ENCODE measurements at regions not wholly inside any gene's neighbourhood (a gene's known extent, or its start where the extent isn't known, plus 50 kb on each side); places are given as distances from the start of the nearest gene placed in this dataset.

- no peak overlapping the region for H3K4me3 ChIP-seq (ENCODE audit: low read depth, low read length, poor library complexity, severe bottlenecking)
- H3K4me1 ChIP-seq (ENCODE audit: insufficient read depth, low read length, severe bottlenecking) = no peaks in the 10 kb centered on the region
- no peak overlapping the region for H3K27ac ChIP-seq (ENCODE audit: low read depth, low read length, poor library complexity, severe bottlenecking)
- H3K27me3 ChIP-seq (ENCODE audit: insufficient read depth, low read length) = no peaks in the 10 kb centered on the region
- no peaks in the 10 kb centered on the region for H3K36me3 ChIP-seq (ENCODE audit: insufficient read depth, low read length)
- no peak overlapping the region for H3K9ac ChIP-seq (ENCODE audit: low read length)
- H3F3A ChIP-seq (ENCODE audit: insufficient read depth, low read length) = no peaks in the 10 kb centered on the region
- no peaks in the 10 kb centered on the region for H3K9me2 ChIP-seq (ENCODE audit: low read depth, low read length)
- no peaks in the 10 kb centered on the region for H4K20me1 ChIP-seq (ENCODE audit: insufficient read depth, low read length)
- H3K9me3 ChIP-seq (ENCODE audit: low read length) = no peaks in the 10 kb centered on the region
- H2AFZ ChIP-seq (ENCODE audit: low read length) = no peak overlapping the region
- no peak for TF ChIP-seq CTCF (IDR thresholded peaks at IDR 0.05; ENCODE audit: low read length)
- no peak for TF ChIP-seq EZH2 (IDR thresholded peaks at IDR 0.05; ENCODE audit: borderline replicate concordance, low read length)
- no peak overlapping the region for H3K4me2 ChIP-seq (ENCODE audit: low read length)
- H3K79me2 ChIP-seq (ENCODE audit: insufficient read depth, low read length) = no peaks in the 10 kb centered on the region
Measured at GRCh38 chr5:92808474-92808873, 772.5 kb downstream of the NR2F1-AS1 start.

- no peaks in the 10 kb centered on the region for H3K27me3 ChIP-seq (ENCODE audit: insufficient read depth, low read length)
- H3K9me2 ChIP-seq (ENCODE audit: low read depth, low read length) = no peaks in the 10 kb centered on the region
- no peaks in the 10 kb centered on the region for H4K20me1 ChIP-seq (ENCODE audit: insufficient read depth, low read length)
- H3K36me3 ChIP-seq (ENCODE audit: insufficient read depth, low read length) = no peaks in the 10 kb centered on the region
- H3F3A ChIP-seq (ENCODE audit: insufficient read depth, low read length) = no peaks in the 10 kb centered on the region
- H3K9ac ChIP-seq (ENCODE audit: low read length) = no peak overlapping the region
- TF ChIP-seq CTCF (IDR thresholded peaks at IDR 0.05; ENCODE audit: low read length) (no peak), EZH2 (IDR thresholded peaks at IDR 0.05; ENCODE audit: borderline replicate concordance, low read length) (no peak)
- no peak overlapping the region for H3K4me2 ChIP-seq (ENCODE audit: low read length)
- H2AFZ ChIP-seq (ENCODE audit: low read length) = no peak overlapping the region
- no peak overlapping the region for H3K27ac ChIP-seq (ENCODE audit: low read depth, low read length, poor library complexity, severe bottlenecking)
- no peak overlapping the region for H3K4me3 ChIP-seq (ENCODE audit: low read depth, low read length, poor library complexity, severe bottlenecking)
- H3K9me3 ChIP-seq (ENCODE audit: low read length) = no peaks in the 10 kb centered on the region
- no peaks in the 10 kb centered on the region for H3K4me1 ChIP-seq (ENCODE audit: insufficient read depth, low read length, severe bottlenecking)
- no peaks in the 10 kb centered on the region for H3K79me2 ChIP-seq (ENCODE audit: insufficient read depth, low read length)
Measured at GRCh38 chr5:92807085-92807484, 773.9 kb downstream of the NR2F1-AS1 start.

- Histone ChIP-seq H4K20me1 (ENCODE audit: insufficient read depth, low read length) (no peaks in the 10 kb centered on the region), H3K9me2 (ENCODE audit: low read depth, low read length) (no peaks in the 10 kb centered on the region), H3K4me1 (ENCODE audit: insufficient read depth, low read length, severe bottlenecking) (no peaks in the 10 kb centered on the region), H3K9ac (ENCODE audit: low read length) (no peak overlapping the region), H3F3A (ENCODE audit: insufficient read depth, low read length) (no peaks in the 10 kb centered on the region), H3K79me2 (ENCODE audit: insufficient read depth, low read length) (no peaks in the 10 kb centered on the region), H3K4me3 (ENCODE audit: low read depth, low read length, poor library complexity, severe bottlenecking) (no peak overlapping the region), H3K27ac (ENCODE audit: low read depth, low read length, poor library complexity, severe bottlenecking) (no peak overlapping the region), H3K36me3 (ENCODE audit: insufficient read depth, low read length) (no peaks in the 10 kb centered on the region), H2AFZ (ENCODE audit: low read length) (no peak overlapping the region), H3K4me2 (ENCODE audit: low read length) (no peak overlapping the region), H3K9me3 (ENCODE audit: low read length) (no peaks in the 10 kb centered on the region), H3K27me3 (ENCODE audit: insufficient read depth, low read length) (no peaks in the 10 kb centered on the region)
- TF ChIP-seq CTCF (IDR thresholded peaks at IDR 0.05; ENCODE audit: low read length) (no peak), EZH2 (IDR thresholded peaks at IDR 0.05; ENCODE audit: borderline replicate concordance, low read length) (no peak)
Measured at GRCh38 chr5:92805446-92805845, 775.6 kb downstream of the NR2F1-AS1 start.

Data from OCI-LY1 (cell line).